ENCODE measurements at regions not wholly inside any gene's neighbourhood (a gene's known extent, or its start where the extent isn't known, plus 50 kb on each side); places are given as distances from the start of the nearest gene placed in this dataset.

DNA sequence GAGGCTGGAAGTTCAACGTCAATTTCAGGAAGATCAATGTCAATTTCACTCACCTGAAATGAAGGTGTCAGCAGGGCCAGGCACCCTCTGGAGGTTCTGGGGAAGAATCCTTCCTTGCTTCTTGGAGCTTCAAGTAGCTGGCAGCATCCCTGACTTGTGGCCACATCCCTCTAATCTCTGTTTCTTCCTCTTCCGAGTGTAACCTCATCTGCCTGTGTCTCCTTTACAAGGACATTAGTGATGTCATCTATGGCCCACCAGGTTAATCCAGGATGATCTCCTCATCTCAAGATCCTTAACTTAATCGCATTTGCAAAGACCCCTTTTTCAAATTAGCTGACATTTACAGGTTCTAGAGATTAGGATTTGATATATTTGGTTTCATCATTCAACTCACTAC lies 240.8 kb upstream of the MTNR1B start:
- DNase-seq (ENCODE audit: extremely low spot score) = no peak
- TF ChIP-seq, protein P1, sequence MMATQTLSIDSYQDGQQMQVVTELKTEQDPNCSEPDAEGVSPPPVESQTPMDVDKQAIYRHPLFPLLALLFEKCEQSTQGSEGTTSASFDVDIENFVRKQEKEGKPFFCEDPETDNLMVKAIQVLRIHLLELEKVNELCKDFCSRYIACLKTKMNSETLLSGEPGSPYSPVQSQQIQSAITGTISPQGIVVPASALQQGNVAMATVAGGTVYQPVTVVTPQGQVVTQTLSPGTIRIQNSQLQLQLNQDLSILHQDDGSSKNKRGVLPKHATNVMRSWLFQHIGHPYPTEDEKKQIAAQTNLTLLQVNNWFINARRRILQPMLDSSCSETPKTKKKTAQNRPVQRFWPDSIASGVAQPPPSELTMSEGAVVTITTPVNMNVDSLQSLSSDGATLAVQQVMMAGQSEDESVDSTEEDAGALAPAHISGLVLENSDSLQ (IDR thresholded peaks at IDR 0.05) = peak; percentile 42
- TF ChIP-seq CTBP1 (IDR thresholded peaks at IDR 0.05; ENCODE audit: borderline replicate concordance) (peak; percentile 78), BHLHE40 (IDR thresholded peaks at IDR 0.05; ENCODE audit: borderline replicate concordance) (no peak)
- CTCF ChIA-PET = interaction anchor here (0.6 kb wide), 1 partner anchor 185 kb away, joined by 3 read pairs; no protein-coding TSS in a partner anchor
- POLR2A ChIA-PET = no interaction called here

DNA sequence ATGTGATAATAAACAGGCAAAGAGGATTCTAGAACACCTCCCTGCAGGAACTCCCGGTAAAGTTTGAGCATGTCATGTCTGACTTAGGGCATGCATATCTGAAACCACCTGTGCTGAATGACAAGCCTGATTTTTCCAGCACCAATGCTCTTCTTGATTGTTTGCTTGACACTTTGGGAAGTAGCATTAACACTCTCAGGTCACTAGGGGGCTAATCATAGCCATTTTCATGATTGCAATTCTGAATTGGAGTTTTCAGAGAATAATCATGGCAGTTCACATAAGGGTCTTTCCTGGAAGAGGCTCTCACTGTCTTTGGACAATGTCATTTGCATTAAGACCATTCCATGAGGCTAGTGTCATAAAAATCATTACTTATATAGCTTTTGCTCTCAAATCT lies 234.4 kb upstream of the MTNR1B start:
- DNase-seq (ENCODE audit: extremely low spot score) = no peak
- ChIA-PET POLR2A (no interaction called here), CTCF (no interaction called here)
- TF ChIP-seq ZNF384 (IDR thresholded peaks at IDR 0.05) = no peak
- no peak for TF ChIP-seq NFRKB (IDR thresholded peaks at IDR 0.05)
- no peak for TF ChIP-seq LEF1 (IDR thresholded peaks at IDR 0.05; ENCODE audit: borderline replicate concordance)
- TF ChIP-seq CTBP1 (IDR thresholded peaks at IDR 0.05; ENCODE audit: borderline replicate concordance) = no peak
- no peak for TF ChIP-seq FOXK2 (IDR thresholded peaks at IDR 0.05)
- TF ChIP-seq BHLHE40 (IDR thresholded peaks at IDR 0.05; ENCODE audit: borderline replicate concordance) = no peak
- no peak for TF ChIP-seq L3MBTL2 (conservative IDR thresholded peaks at IDR 0.05)
- no peak for TF ChIP-seq SP1 (IDR thresholded peaks at IDR 0.05)
- no peak for TF ChIP-seq ARNT (IDR thresholded peaks at IDR 0.05)
- no peak for TF ChIP-seq TARDBP (IDR thresholded peaks at IDR 0.05)
- TF ChIP-seq HDGF (IDR thresholded peaks at IDR 0.05; ENCODE audit: borderline replicate concordance) = no peak
- no peak for TF ChIP-seq FOXA1 (IDR thresholded peaks at IDR 0.05)
- TF ChIP-seq ELF4 (IDR thresholded peaks at IDR 0.05) = no peak
- TF ChIP-seq SUZ12 (IDR thresholded peaks at IDR 0.05) = no peak
- TF ChIP-seq FOXM1 (IDR thresholded peaks at IDR 0.05; ENCODE audit: borderline replicate concordance) = no peak
- TF ChIP-seq, protein P1 (IDR thresholded peaks at IDR 0.05) = no peak

- no peak for TF ChIP-seq CTBP1 (IDR thresholded peaks at IDR 0.05; ENCODE audit: borderline replicate concordance)
- TF ChIP-seq SP1 (IDR thresholded peaks at IDR 0.05) = no peak
- no peak for TF ChIP-seq FOXA1 (IDR thresholded peaks at IDR 0.05)
- TF ChIP-seq LEF1 (IDR thresholded peaks at IDR 0.05; ENCODE audit: borderline replicate concordance) = no peak
- no peak for TF ChIP-seq BHLHE40 (IDR thresholded peaks at IDR 0.05; ENCODE audit: borderline replicate concordance)
- no peak for TF ChIP-seq ARNT (IDR thresholded peaks at IDR 0.05)
- no peak for TF ChIP-seq TARDBP (IDR thresholded peaks at IDR 0.05)
- TF ChIP-seq ZNF384 (IDR thresholded peaks at IDR 0.05) = no peak
- TF ChIP-seq SUZ12 (IDR thresholded peaks at IDR 0.05) = no peak
- no peak for TF ChIP-seq FOXM1 (IDR thresholded peaks at IDR 0.05; ENCODE audit: borderline replicate concordance)
- POLR2A ChIA-PET = no interaction called here
- CTCF ChIA-PET = no interaction called here
- DNase-seq (ENCODE audit: extremely low spot score) = no peak
These were observed 231.2 kb upstream of the MTNR1B start for GRCh38 chr11:92738276-92738675.

GRCh38 chr11:92739041-92739440 lies 230.4 kb upstream of the MTNR1B start:
- TF ChIP-seq BHLHE40 (IDR thresholded peaks at IDR 0.05; ENCODE audit: borderline replicate concordance) (no peak), HDGF (IDR thresholded peaks at IDR 0.05; ENCODE audit: borderline replicate concordance) (no peak), L3MBTL2 (conservative IDR thresholded peaks at IDR 0.05) (no peak)
- no peak for DNase-seq (ENCODE audit: extremely low spot score)
- ChIA-PET CTCF (interaction anchor here (0.6 to 0.7 kb wide), 2 partner anchors 11 to 148 kb away, joined by 3 read pairs; no protein-coding TSS in a partner anchor), POLR2A (no interaction called here)

DNA sequence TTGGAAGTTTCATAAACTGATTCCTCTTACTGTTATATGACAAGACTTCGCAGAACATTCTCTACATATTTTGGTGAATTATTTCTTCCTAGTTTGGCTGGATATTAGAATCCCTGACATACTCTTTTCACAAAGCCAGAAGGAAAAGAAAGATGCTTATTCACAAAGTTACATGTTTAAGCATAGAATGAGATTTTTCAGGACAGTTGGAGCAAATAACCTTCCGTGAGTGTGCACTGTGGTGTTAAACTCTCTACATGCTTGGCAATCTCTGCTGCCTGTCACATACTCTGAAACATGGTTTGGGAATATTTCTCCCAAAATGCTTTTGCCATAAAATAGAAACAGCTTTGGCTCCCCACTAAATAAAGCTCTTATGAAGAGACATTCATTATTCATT lies 230.0 kb upstream of the MTNR1B start:
- CTCF ChIA-PET = interaction anchor here (0.6 to 0.7 kb wide), 2 partner anchors 11 to 147 kb away, joined by 3 read pairs; no protein-coding TSS in a partner anchor
- POLR2A ChIA-PET = no interaction called here
- no peak for TF ChIP-seq FOXM1 (IDR thresholded peaks at IDR 0.05; ENCODE audit: borderline replicate concordance)
- no peak for TF ChIP-seq HDGF (IDR thresholded peaks at IDR 0.05; ENCODE audit: borderline replicate concordance)
- TF ChIP-seq, protein P1 (IDR thresholded peaks at IDR 0.05) = no peak
- no peak for TF ChIP-seq TARDBP (IDR thresholded peaks at IDR 0.05)
- TF ChIP-seq FOXK2 (IDR thresholded peaks at IDR 0.05) = no peak
- TF ChIP-seq L3MBTL2 (conservative IDR thresholded peaks at IDR 0.05) = no peak
- no peak for TF ChIP-seq FOXA1 (IDR thresholded peaks at IDR 0.05)
- TF ChIP-seq SP1 (IDR thresholded peaks at IDR 0.05) = no peak
- TF ChIP-seq NFRKB (IDR thresholded peaks at IDR 0.05) = no peak
- no peak for TF ChIP-seq ELF4 (IDR thresholded peaks at IDR 0.05)
- no peak for TF ChIP-seq BHLHE40 (IDR thresholded peaks at IDR 0.05; ENCODE audit: borderline replicate concordance)
- no peak for TF ChIP-seq LEF1 (IDR thresholded peaks at IDR 0.05; ENCODE audit: borderline replicate concordance)
- no peak for TF ChIP-seq ARNT (IDR thresholded peaks at IDR 0.05)
- no peak for TF ChIP-seq ZNF384 (IDR thresholded peaks at IDR 0.05)
- no peak for TF ChIP-seq SUZ12 (IDR thresholded peaks at IDR 0.05)
- TF ChIP-seq CTBP1 (IDR thresholded peaks at IDR 0.05; ENCODE audit: borderline replicate concordance) = no peak
- DNase-seq (ENCODE audit: extremely low spot score) = no peak

DNA sequence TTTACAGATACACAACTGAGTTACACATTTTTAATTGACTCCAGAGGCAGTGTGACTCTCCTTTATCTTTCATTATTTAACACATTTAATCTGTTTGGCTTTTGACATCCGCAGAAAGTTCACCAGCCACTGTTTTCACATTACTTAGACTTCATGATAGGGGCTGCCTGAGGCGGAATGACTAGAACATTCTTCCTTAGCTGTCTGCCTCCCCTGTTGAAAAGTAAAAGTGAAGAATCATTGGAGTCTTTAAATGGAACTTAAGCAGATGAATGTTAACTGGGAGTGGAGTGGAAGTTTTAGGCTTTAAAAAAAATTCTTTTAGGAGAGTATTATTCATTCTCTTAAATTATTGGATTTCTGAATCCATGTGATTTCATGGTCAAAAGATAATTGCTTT lies 229.2 kb upstream of the MTNR1B start:
- no peak for DNase-seq (ENCODE audit: extremely low spot score)
- ChIA-PET POLR2A (no interaction called here), CTCF (no interaction called here)
- TF ChIP-seq ELF4 (IDR thresholded peaks at IDR 0.05) (no peak), ZNF384 (IDR thresholded peaks at IDR 0.05) (no peak), SP1 (IDR thresholded peaks at IDR 0.05) (no peak), BHLHE40 (IDR thresholded peaks at IDR 0.05; ENCODE audit: borderline replicate concordance) (no peak), TARDBP (IDR thresholded peaks at IDR 0.05) (no peak), SUZ12 (IDR thresholded peaks at IDR 0.05) (no peak), FOXA1 (IDR thresholded peaks at IDR 0.05) (no peak)

Data from HEK293T (cell line).